Activated naive CD8-positive, alpha-beta T cell (primary cell): ENCODE measurements at regions not wholly inside any gene's neighbourhood (a gene's known extent, or its start where the extent isn't known, plus 50 kb on each side); places are given as distances from the start of the nearest gene placed in this dataset.
A peak's percentile ranks its signal among the peaks of the same experiment; 100 is the strongest.

Experiments used
- H3K27ac Mint-ChIP-seq: one replicate; pipeline ENCODE4 v1.8.0; 2021; ENCODE audit warnings: mixed read lengths
- H3K27me3 Mint-ChIP-seq: one replicate; pipeline ENCODE4 v1.8.0; 2021; ENCODE audit warnings: mixed read lengths
- H3K36me3 Mint-ChIP-seq: one replicate; pipeline ENCODE4 v1.8.0; 2021; ENCODE audit warnings: mixed read lengths
- H3K4me1 Mint-ChIP-seq: one replicate; pipeline ENCODE4 v1.8.0; 2021; ENCODE audit warnings: low read depth, mixed read lengths
- H3K4me3 Mint-ChIP-seq: one replicate; pipeline ENCODE4 v1.8.0; 2021; ENCODE audit warnings: mild to moderate bottlenecking, mixed read lengths
- H3K9me3 Mint-ChIP-seq: one replicate; pipeline ENCODE4 v1.8.0; 2021; ENCODE audit warnings: low read depth, mixed read lengths

DNA sequence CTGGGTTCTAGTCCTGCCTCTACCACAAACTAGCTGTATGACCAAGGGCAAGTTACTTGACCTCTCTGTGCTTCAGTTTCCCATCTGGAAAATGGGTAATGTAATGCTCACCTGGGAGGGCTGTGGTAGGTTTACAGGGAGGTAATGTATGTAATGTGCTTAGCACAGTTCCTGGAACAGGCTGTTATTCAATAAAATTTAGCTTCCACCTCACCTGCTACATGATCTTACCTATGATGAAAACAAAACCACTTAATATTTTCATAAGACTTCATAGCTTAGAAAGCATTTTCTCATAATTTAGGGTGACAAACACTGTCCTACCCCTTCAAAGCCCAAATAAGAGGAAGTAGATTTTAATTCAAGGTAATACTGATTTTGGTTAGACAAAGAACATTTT is 530.6 kb downstream of the FUT8 start:
- Mint-ChIP-seq H3K27me3 (peaks cover under 1% of the 10 kb centered on the region), H3K36me3 (peaks cover 3% of the 10 kb centered on the region), H3K9me3 (no peaks in the 10 kb centered on the region), H3K4me1 (peaks cover 43% of the 10 kb centered on the region), H3K4me3 (no peak overlapping the region), H3K27ac (no peak overlapping the region)

DNA sequence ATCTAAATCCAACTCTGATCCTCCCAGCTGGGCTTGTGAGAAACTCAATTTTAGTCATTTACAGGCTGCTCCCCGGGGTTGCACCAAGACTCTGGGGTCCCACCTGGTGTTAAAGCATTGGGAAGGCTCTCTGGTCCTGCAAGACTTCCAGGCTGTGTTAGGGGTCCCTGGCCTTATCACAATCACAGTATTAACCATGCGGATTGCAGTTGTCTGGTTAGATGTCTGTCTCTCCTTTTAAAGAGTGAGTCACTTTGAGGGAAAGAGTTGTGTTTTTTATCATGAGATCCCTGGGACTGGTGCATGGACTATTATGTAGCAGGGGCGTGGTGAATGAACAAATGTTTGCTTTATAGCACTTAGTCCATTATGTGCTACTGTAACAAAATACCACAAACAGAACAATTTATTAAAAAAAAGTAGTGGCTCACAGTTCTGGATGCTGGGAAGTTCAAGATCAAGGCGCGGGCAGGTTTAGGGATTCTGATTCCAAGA is 531.4 kb downstream of the FUT8 start:
- no peak overlapping the region for H3K4me3 Mint-ChIP-seq
- H3K9me3 Mint-ChIP-seq: no peaks in the 10 kb centered on the region
- peaks cover 1% of the 10 kb centered on the region for H3K27me3 Mint-ChIP-seq
- no peak overlapping the region for H3K27ac Mint-ChIP-seq
- H3K36me3 Mint-ChIP-seq: no peaks in the 10 kb centered on the region
- peaks cover 43% of the 10 kb centered on the region for H3K4me1 Mint-ChIP-seq

DNA sequence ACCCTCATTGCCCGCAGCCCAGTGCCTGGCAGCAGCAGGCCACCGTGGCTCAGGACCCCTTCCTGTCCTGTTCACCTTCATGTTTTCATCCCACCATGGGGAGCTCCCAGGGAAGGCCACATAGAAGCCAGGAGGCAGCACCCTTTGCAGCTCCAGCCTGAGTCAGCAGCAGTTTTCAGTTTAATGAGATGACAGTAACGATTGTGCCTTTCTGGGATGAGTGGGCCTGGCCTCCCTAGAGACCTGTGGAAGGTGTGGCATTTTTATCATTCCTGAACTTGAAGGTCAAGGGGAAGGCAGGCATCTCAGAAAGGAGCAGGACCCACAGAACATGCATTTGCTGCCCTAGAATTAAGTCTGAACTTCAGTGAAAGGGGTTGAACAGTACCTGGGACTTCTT is 532.8 kb downstream of the FUT8 start:
- Mint-ChIP-seq H3K4me1 (peaks cover 46% of the 10 kb centered on the region), H3K36me3 (no peaks in the 10 kb centered on the region), H3K9me3 (no peaks in the 10 kb centered on the region), H3K27me3 (peaks cover 1% of the 10 kb centered on the region), H3K27ac (no peak overlapping the region), H3K4me3 (no peak overlapping the region)

DNA sequence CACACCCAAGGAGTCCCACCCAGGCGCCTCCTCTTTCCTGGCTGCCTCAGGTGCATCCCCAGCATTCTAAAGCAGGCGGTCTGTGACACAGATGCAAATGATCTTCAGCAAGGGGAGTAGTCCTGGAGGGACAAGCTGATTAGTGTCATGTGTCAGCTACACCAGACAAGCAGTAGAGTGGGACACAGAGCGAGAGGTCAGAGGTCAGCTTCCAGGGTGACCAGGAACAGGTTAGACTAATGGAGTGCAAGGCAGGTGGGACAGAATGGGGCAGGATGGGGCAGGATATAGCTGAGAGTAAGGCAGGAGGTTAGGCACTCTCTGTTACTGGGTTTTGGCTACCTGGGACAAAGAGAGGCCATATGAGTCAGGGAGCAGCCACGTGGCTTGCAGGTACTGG is 534.0 kb downstream of the FUT8 start:
- Mint-ChIP-seq H3K36me3 (no peaks in the 10 kb centered on the region), H3K27me3 (peaks cover 1% of the 10 kb centered on the region), H3K27ac (no peak overlapping the region), H3K9me3 (no peaks in the 10 kb centered on the region), H3K4me1 (peaks cover 50% of the 10 kb centered on the region), H3K4me3 (no peak overlapping the region)

DNA sequence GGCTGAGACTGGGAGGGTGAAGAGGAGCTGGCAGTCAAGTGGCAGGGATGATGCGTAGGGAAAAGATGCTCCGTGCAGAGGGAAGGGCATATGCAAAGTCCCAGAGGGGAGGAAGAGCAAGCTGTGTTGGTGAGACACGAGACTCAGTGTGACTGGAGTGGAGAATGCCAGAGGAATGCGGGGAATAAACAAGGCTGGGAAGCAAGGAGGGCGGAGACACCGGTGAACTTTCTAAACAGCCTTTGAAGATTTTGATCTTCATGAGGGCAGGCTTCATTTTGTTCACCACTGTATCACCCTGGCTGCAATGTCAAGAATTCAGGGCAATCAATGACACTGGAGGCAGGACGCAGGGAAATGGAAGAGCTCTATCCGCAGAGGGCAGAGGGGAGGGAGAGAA is 535.8 kb downstream of the FUT8 start:
- H3K27me3 Mint-ChIP-seq: peaks cover 1% of the 10 kb centered on the region
- H3K9me3 Mint-ChIP-seq: no peaks in the 10 kb centered on the region
- H3K27ac Mint-ChIP-seq: peak overlapping the region; percentile 54
- no peaks in the 10 kb centered on the region for H3K36me3 Mint-ChIP-seq
- H3K4me1 Mint-ChIP-seq: peaks cover 46% of the 10 kb centered on the region
- H3K4me3 Mint-ChIP-seq: peak overlapping the region; percentile 32

DNA sequence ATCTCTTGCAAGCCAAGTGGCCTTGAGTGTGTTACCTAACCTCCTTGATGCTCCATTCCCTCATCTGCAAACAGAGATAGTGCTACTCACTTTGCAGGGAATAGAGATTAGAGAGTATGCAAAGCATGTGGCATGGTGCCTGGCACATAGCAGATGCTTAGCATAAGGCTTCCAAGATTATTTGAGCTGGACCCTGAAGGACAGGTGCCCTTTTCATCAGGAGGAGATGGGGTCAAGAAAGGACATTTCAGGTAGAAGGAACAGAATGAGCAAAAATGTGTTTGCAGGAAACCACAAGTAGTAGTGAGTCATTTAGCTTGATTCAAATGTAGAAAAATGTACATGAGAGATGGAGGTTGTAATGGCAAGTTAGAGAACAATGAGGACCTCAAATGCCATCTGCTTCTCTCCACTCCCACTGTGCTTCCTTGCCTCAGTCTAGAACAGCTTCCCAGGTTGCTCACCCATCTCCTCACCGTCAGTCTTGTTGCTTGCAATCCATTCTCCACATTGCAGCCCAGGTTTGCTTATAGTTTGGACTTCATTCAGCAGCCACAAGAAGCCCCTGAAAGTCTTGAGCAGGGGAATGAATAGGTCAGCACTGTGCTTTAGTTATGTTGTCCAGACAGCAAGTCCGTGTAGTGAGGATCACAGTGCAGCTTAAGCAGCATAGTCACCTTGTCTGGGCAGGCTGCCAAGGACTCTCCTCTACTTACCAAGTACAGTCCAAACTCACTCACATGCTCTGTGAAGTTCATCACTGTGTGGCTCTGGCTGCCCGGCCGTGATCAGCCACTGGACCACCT is 536.3 kb upstream of the CCDC196 start:
- Mint-ChIP-seq H3K27me3 (peaks cover 1% of the 10 kb centered on the region), H3K4me1 (peaks cover 35% of the 10 kb centered on the region), H3K9me3 (peaks cover 3% of the 10 kb centered on the region), H3K36me3 (no peaks in the 10 kb centered on the region), H3K4me3 (peak overlapping the region; percentile 20), H3K27ac (peak overlapping the region; percentile 47)

DNA sequence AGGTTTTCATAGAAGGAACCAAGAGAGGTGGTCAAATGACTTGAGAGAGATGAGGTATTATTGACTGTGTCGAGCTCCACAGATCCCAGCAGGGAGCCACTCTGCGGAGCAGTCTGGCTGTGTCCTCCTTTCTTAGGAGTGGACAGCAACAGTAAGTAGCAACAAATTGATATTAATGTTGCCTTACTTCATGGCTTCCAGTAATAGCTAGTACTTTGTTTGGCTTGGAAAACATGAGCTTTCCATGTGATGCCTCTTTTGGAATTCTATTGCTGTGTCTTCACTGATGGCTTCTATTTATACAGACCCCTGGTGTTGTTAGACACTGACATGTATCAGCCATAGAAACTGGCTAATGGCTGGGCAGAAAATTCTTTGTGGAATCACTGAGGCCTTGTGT is 531.2 kb upstream of the CCDC196 start:
- Mint-ChIP-seq H3K9me3 (peaks cover 3% of the 10 kb centered on the region), H3K4me3 (no peak overlapping the region), H3K36me3 (no peaks in the 10 kb centered on the region)

DNA sequence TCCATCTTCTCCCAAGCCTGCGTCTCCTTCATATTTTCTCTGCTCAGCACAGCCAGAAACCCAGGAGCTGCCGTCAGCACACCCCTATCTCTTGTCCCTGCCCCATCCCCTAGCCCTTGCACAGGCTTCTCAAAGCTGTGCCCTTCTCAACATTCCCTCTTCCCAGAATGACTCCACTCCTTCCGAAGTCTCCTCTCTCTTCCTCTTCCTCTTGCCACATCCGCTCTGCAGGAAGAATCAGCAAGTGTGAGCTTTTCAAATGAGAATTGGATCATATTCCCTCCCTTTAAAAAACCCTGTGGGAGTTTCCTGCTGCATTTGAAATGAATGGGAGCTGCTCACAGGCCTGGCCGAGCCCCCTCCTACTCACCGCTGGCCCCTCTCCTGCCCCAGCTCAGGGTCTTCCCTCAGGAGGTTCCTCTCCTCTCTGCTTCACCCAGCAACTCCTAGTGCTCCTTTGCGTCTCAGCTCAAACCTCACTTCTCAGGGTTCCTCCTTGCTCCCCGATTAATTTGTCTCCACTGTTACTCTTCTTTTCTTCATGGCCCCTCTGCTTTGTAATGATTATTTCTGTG is 528.5 kb upstream of the CCDC196 start:
- Mint-ChIP-seq H3K4me3 (no peak overlapping the region), H3K27ac (no peak overlapping the region), H3K27me3 (no peaks in the 10 kb centered on the region), H3K36me3 (no peaks in the 10 kb centered on the region), H3K9me3 (peaks cover 3% of the 10 kb centered on the region), H3K4me1 (peaks cover 26% of the 10 kb centered on the region)

More for the DNA sequence above, 531.2 kb upstream of the CCDC196 start:
- H3K27ac Mint-ChIP-seq: no peak overlapping the region
- no peaks in the 10 kb centered on the region for H3K27me3 Mint-ChIP-seq
- H3K4me1 Mint-ChIP-seq: peaks cover 25% of the 10 kb centered on the region

DNA sequence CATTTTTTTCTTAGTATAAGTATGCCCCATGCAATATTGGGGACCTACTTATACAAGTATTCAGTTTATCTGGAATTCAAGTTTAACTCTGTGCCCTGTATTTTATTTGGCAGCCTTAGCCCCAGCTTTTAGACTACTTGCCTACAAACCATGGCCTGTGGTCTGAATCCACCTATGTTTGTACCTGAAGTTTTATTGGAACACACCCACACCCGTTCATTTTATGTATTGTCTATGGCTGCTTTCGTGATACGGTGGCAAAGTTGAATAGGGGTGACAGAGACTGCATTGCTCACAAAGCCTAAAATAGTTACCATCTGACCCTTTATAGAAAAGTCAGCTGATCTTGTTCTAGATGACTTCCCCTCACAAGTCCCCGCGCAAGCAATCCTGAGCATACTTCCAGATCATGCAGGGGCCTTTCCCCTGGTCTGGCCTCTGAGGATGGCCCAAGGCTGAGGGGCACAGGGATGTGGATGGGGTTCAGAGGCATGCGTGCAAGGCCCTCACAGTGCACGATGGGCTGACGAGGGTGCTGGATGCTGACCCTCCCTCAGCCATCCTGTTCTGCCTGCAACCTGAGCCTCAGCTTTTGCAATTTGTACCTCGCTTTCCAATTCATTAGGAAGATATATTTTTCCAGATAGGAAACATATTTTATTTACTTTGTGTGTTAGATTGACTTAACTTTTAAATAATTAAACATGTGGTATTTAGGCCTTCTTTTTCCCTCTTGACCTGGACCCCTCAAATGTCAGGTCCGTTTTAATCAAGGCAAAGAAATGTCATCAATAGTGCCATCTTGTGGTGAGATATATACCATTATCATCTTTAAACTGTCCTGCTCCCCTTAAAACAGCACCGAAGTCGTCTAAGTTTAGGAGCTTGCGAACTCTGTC is 527.3 kb upstream of the CCDC196 start:
- Mint-ChIP-seq H3K27ac (no peak overlapping the region), H3K36me3 (no peaks in the 10 kb centered on the region), H3K4me3 (no peak overlapping the region), H3K27me3 (no peaks in the 10 kb centered on the region), H3K4me1 (peaks cover 26% of the 10 kb centered on the region), H3K9me3 (peaks cover 3% of the 10 kb centered on the region)

DNA sequence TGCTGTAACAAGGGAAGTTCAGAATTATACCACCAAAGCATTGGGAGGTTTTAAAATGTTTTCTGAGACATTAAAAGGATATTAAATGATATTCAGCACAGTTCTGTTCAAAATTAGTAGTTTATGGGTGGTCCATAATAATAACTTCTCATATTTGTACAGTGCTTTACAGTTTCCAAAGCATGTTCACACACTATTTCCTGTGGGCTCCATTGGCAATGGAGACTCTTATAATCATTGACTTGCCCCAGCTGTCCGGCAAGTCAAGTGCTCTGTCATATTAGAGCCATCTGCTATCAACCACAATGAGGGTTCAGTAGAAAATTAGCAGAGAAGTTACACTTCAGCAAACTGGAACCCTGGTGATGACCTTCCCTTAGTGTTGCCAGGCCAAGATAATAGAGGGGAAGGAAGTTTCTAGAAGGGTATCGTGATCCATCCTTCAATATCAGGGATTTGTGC is 526.6 kb upstream of the CCDC196 start:
- Mint-ChIP-seq H3K4me3 (no peak overlapping the region), H3K4me1 (peaks cover 26% of the 10 kb centered on the region), H3K27me3 (no peaks in the 10 kb centered on the region), H3K36me3 (no peaks in the 10 kb centered on the region), H3K27ac (no peak overlapping the region), H3K9me3 (peaks cover under 1% of the 10 kb centered on the region)

DNA sequence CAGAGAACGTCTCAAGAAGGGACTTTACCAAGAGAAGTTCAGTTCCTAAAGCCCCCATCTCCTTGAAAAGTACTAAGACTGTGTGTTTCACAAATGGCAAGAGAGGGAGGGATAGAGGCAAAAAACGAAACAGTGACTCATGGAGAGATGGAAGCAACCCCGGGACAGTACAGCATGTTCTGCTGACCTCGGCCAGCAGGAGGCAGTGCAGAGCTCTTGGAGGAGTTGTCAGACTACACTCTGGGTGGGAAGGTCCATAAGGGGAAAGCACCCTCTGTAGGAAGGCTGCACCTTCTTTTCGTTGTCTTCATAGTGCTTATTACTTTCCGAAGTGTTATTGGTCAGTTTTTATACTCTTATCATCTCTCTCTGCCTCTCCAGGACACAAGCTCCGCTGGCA is 525.2 kb upstream of the CCDC196 start:
- H3K27me3 Mint-ChIP-seq: no peaks in the 10 kb centered on the region
- no peak overlapping the region for H3K4me3 Mint-ChIP-seq
- no peaks in the 10 kb centered on the region for H3K9me3 Mint-ChIP-seq
- peaks cover 26% of the 10 kb centered on the region for H3K4me1 Mint-ChIP-seq
- H3K27ac Mint-ChIP-seq: no peak overlapping the region
- no peaks in the 10 kb centered on the region for H3K36me3 Mint-ChIP-seq

DNA sequence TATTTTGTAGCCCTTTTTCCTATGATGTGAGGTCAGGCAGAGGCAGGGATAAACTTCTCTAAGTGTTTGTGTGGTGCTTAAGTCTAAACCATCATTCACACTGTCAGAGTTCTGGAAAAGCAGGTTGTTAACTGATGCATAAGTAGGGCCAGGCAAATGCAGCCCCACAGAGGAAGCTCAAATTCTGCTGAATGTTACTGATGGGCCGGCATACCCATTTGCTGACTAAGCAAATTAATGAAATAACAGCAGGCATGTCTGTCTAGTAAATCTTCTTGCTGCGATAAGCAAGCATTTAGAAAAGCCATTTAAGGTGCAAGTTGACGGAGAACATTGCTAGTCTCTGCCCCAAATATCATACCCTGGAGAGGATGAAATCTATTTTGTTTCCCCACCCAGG is 523.2 kb upstream of the CCDC196 start:
- Mint-ChIP-seq H3K4me1 (peaks cover 26% of the 10 kb centered on the region), H3K27ac (no peak overlapping the region), H3K36me3 (no peaks in the 10 kb centered on the region), H3K9me3 (no peaks in the 10 kb centered on the region), H3K27me3 (no peaks in the 10 kb centered on the region), H3K4me3 (no peak overlapping the region)

DNA sequence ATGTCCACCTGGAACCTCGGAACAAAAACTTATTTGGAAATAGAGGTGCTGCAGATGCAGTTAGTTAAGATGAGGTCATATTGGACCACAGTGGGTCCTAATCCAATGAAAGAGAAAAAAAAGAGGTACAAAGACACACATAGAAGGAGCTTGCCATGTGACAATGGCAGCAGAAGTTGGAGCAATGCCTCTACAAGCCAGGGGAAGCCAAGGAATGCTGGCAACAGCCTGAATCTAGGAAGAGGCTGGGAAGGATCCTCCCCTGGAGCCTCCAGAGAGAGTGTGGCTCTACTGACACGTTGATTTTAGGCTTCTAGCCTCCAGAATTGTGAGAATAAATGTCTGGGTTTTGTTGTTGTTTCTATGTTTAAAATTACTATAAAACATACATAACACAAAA is 521.8 kb upstream of the CCDC196 start:
- Mint-ChIP-seq H3K27ac (no peak overlapping the region), H3K4me1 (peaks cover 17% of the 10 kb centered on the region), H3K27me3 (no peaks in the 10 kb centered on the region), H3K36me3 (no peaks in the 10 kb centered on the region), H3K9me3 (no peaks in the 10 kb centered on the region), H3K4me3 (no peak overlapping the region)

DNA sequence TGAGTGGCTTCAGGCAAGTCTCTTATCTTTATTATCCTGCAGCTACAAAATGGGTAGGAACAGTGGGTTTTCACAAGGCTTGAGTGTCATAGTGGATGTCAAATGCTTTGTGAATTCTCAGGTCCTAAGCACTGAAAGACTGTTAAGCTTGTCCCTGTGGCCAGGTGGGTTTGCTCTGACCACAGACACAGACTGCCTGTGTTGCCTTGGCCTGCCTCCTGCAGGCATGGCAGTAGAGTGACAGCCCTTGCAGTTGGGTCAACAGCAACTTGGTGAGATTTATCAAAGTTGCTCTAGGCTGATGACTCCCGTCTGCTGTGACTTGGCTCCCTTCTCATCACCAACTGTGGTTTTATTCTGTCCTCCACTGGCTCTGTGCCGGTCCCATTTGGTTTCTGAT is 520.0 kb upstream of the CCDC196 start:
- Mint-ChIP-seq H3K4me3 (no peak overlapping the region), H3K9me3 (no peaks in the 10 kb centered on the region), H3K27me3 (no peaks in the 10 kb centered on the region), H3K4me1 (no peaks in the 10 kb centered on the region), H3K27ac (no peak overlapping the region), H3K36me3 (no peaks in the 10 kb centered on the region)

DNA sequence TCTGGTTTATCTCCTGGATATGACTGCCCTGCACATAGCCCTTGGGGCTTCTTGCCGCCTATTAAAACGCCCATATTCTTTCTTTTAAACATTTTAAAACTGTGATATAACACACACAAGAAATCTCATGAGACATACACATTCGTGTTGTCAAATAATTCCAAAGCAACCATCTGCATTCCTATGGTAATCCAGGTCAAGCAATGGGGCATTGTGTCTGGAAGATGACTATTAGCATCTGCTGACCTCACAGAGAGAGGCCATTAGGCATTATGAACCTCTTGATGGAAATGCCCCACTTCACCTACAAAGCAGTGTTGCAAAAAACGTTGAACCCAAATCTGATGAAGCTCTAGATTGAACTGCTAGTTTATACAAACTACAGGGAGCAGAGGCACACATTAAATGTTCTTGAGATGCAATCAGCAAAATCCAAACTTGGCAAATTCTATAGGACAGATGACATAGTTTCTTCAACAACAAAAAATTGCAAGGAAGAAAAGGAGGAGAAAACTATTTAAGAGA is 513.8 kb upstream of the CCDC196 start:
- no peak overlapping the region for H3K27ac Mint-ChIP-seq
- peaks cover 3% of the 10 kb centered on the region for H3K27me3 Mint-ChIP-seq
- H3K4me1 Mint-ChIP-seq: no peaks in the 10 kb centered on the region
- no peak overlapping the region for H3K4me3 Mint-ChIP-seq
- no peaks in the 10 kb centered on the region for H3K9me3 Mint-ChIP-seq
- no peaks in the 10 kb centered on the region for H3K36me3 Mint-ChIP-seq
